H9 (cell line): ENCODE measurements at regions not wholly inside any gene's neighbourhood (a gene's known extent, or its start where the extent isn't known, plus 50 kb on each side); places are given as distances from the start of the nearest gene placed in this dataset.

ENCODE experiments used
- DNase-seq: peaks from one replicate; pipeline ENCODE4 v3.0.0-alpha.2; 2017
- H2AFZ ChIP-seq: one replicate; pipeline ENCODE4 v1.6.1; 2013; ENCODE audit warnings: mild to moderate bottlenecking, low read length, control low read depth, moderate library complexity
- H2AK5ac ChIP-seq: 2 replicates; pipeline ENCODE4 v1.6.1; 2013; ENCODE audit warnings: low read length, control low read depth, mixed read lengths; ENCODE audit not compliant: insufficient read length
- H2BK120ac ChIP-seq: one replicate; pipeline ENCODE4 v1.6.1; 2013; ENCODE audit warnings: low read depth, mild to moderate bottlenecking, low read length, control low read depth, inconsistent platforms; ENCODE audit not compliant: poor library complexity, severe bottlenecking
- H2BK12ac ChIP-seq: 2 replicates; pipeline ENCODE4 v1.6.1; 2013; ENCODE audit warnings: low read length, control low read depth, mixed read lengths, low read depth; ENCODE audit not compliant: insufficient read length
- H2BK15ac ChIP-seq: 2 replicates; pipeline ENCODE4 v1.6.1; 2013; ENCODE audit warnings: low read depth, low read length, control low read depth
- H2BK20ac ChIP-seq: one replicate; pipeline ENCODE4 v1.6.1; 2013; ENCODE audit warnings: low read depth, mild to moderate bottlenecking, low read length, control low read depth, inconsistent platforms; ENCODE audit not compliant: poor library complexity, severe bottlenecking
- H2BK5ac ChIP-seq: 2 replicates; pipeline ENCODE4 v1.6.1; 2013; ENCODE audit warnings: low read length, control low read depth, mixed read lengths; ENCODE audit not compliant: insufficient read length
- H3K14ac ChIP-seq: 2 replicates; pipeline ENCODE4 v1.6.1; 2013; ENCODE audit warnings: low read length, control low read depth; ENCODE audit not compliant: insufficient read depth
- H3K18ac ChIP-seq: 2 replicates; pipeline ENCODE4 v1.6.1; 2013; ENCODE audit warnings: low read depth, mild to moderate bottlenecking, mixed read lengths, low read length, control low read depth; ENCODE audit not compliant: insufficient read length
- H3K23ac ChIP-seq: 2 replicates; pipeline ENCODE4 v1.6.1; 2013; ENCODE audit warnings: low read length, control low read depth, mixed read lengths, low read depth; ENCODE audit not compliant: insufficient read length
- H3K23me2 ChIP-seq: 2 replicates; pipeline ENCODE4 v1.6.1; 2013; ENCODE audit warnings: low read depth, mild to moderate bottlenecking, mixed read lengths, low read length, control low read depth; ENCODE audit not compliant: insufficient read length, poor library complexity, severe bottlenecking
- H3K27ac ChIP-seq: 2 replicates; pipeline ENCODE4 v1.5.1; 2013; ENCODE audit warnings: low read length, control low read depth, mixed read lengths, low read depth; ENCODE audit not compliant: insufficient read length
- H3K27me3 ChIP-seq: 2 replicates; pipeline ENCODE4 v1.6.1; 2013; ENCODE audit warnings: low read length, control low read depth, inconsistent platforms; ENCODE audit not compliant: insufficient read depth
- H3K4ac ChIP-seq: 2 replicates; pipeline ENCODE4 v1.6.1; 2013; ENCODE audit warnings: low read depth, mild to moderate bottlenecking, control low read depth, inconsistent platforms, low read length, moderate library complexity
- H3K4me1 ChIP-seq: 2 replicates; pipeline ENCODE4 v1.6.1; 2013; ENCODE audit warnings: low read length, control low read depth, inconsistent platforms; ENCODE audit not compliant: insufficient read depth
- H3K4me2 ChIP-seq: 2 replicates; pipeline ENCODE4 v1.6.1; 2013; ENCODE audit warnings: low read length, control low read depth, mixed read lengths; ENCODE audit not compliant: insufficient read length, insufficient read depth
- H3K56ac ChIP-seq: 2 replicates; pipeline ENCODE4 v1.6.1; 2013; ENCODE audit warnings: low read depth, mild to moderate bottlenecking, mixed read lengths, low read length, control low read depth; ENCODE audit not compliant: insufficient read length
- H3K79me1 ChIP-seq: 2 replicates; pipeline ENCODE4 v1.6.1; 2013; ENCODE audit warnings: low read depth, mild to moderate bottlenecking, moderate library complexity, low read length, control low read depth, inconsistent platforms; ENCODE audit not compliant: insufficient read depth, poor library complexity, severe bottlenecking
- H3K79me2 ChIP-seq: 2 replicates; pipeline ENCODE4 v1.6.1; 2013; ENCODE audit warnings: low read length, control low read depth, inconsistent platforms; ENCODE audit not compliant: insufficient read depth
- H3K9ac ChIP-seq: 2 replicates; pipeline ENCODE4 v1.6.1; 2013; ENCODE audit warnings: low read length, control low read depth, mixed read lengths; ENCODE audit not compliant: insufficient read length; ENCODE audit errors: extremely low read depth
- H3K9me3 ChIP-seq: one replicate; pipeline ENCODE4 v1.6.1; 2013; ENCODE audit warnings: low read depth, low read length, inconsistent platforms; ENCODE audit not compliant: control insufficient read depth
- H3T11ph ChIP-seq: one replicate; pipeline ENCODE4 v1.6.1; 2013; ENCODE audit warnings: mild to moderate bottlenecking, low read length, control low read depth, inconsistent platforms
- H4K20me1 ChIP-seq: one replicate; pipeline ENCODE4 v1.6.1; 2013; ENCODE audit not compliant: control insufficient read depth, insufficient read length, insufficient read depth
- H4K5ac ChIP-seq: 2 replicates; pipeline ENCODE4 v1.6.1; 2013; ENCODE audit warnings: low read depth, mild to moderate bottlenecking, mixed read lengths, low read length, control low read depth; ENCODE audit not compliant: insufficient read length
- H4K8ac ChIP-seq: replicated peaks from 2 replicates; pipeline ENCODE4 v1.6.1; 2013; ENCODE audit warnings: low read length, control low read depth, mixed read lengths, low read depth; ENCODE audit not compliant: insufficient read length
- H4K91ac ChIP-seq: 2 replicates; pipeline ENCODE4 v1.6.1; 2013; ENCODE audit warnings: low read depth, mild to moderate bottlenecking, moderate library complexity, mixed read lengths, low read length, control low read depth; ENCODE audit not compliant: insufficient read length
- H3K27ac Mint-ChIP-seq, 3 experiments: 2 replicates in 2 of 3; 3 replicates in 1 of 3; pipeline ENCODE4 v1.8.0; 2020 to 2021; ENCODE audit warnings: mixed read lengths in 3 of 3, mild to moderate bottlenecking in 1 of 3, moderate library complexity in 1 of 3
- H3K27me3 Mint-ChIP-seq: 2 replicates; pipeline ENCODE4 v1.8.0; 2021; ENCODE audit warnings: low read depth, mild to moderate bottlenecking, moderate library complexity, mixed read lengths
- H3K36me3 Mint-ChIP-seq, 3 experiments: 2 replicates in 2 of 3; 3 replicates in 1 of 3; pipeline ENCODE4 v1.8.0; 2020 to 2021; ENCODE audit warnings: low read depth in 3 of 3, mixed read lengths in 3 of 3; ENCODE audit not compliant: insufficient read depth in 1 of 3
- H3K4me1 Mint-ChIP-seq, 2 experiments: 2 replicates each; pipeline ENCODE4 v1.8.0; 2020; ENCODE audit warnings: mixed read lengths in 2 of 2
- H3K4me3 Mint-ChIP-seq, 2 experiments: 2 replicates in 1 of 2; 3 replicates in 1 of 2; pipeline ENCODE4 v1.8.0; 2020 to 2021; ENCODE audit warnings: mild to moderate bottlenecking in 2 of 2, mixed read lengths in 2 of 2, moderate library complexity in 1 of 2
- H3K9me3 Mint-ChIP-seq, 2 experiments: 2 replicates in 1 of 2; 3 replicates in 1 of 2; pipeline ENCODE4 v1.8.0; 2020; ENCODE audit warnings: mild to moderate bottlenecking in 2 of 2, mixed read lengths in 2 of 2, moderate library complexity in 1 of 2
- CTCF ChIP-seq: fragments of 200-600 bp; sonication (generic); conservative IDR thresholded peaks from 3 replicates; pipeline ENCODE4 v1.8.0; 2021; ENCODE audit warnings: antibody characterized with exemption, mild to moderate bottlenecking
- WGBS: extraction: QIAGEN DNeasy Blood & Tissue Kit; methylation state at CpG from one replicate; pipeline ENCODE4 v1.1.7; 2013; ENCODE audit warnings: missing lambda C conversion rate, low lambda C conversion rate, mixed read lengths; ENCODE audit not compliant: insufficient read length; ENCODE audit errors: extremely low coverage; 5-methylcytosine and 5-hydroxymethylcytosine counted together

- Histone ChIP-seq H2BK12ac (no peak overlapping the region), H2BK5ac (no peak overlapping the region), H4K20me1 (no peaks in the 10 kb centered on the region), H3K14ac (no peak overlapping the region), H2AFZ (no peak overlapping the region), H3K9me3 (peaks cover 1% of the 10 kb centered on the region), H3K4ac (no peak overlapping the region), H3K56ac (no peak overlapping the region), H3K27ac (no peak overlapping the region), H3K27me3 (no peaks in the 10 kb centered on the region), H3T11ph (no peak overlapping the region), H2BK120ac (no peak overlapping the region), H3K4me1 (no peaks in the 10 kb centered on the region), H2BK15ac (no peak overlapping the region), H2BK20ac (no peak overlapping the region), H3K23me2 (no peaks in the 10 kb centered on the region), H3K79me1 (no peaks in the 10 kb centered on the region), H2AK5ac (no peak overlapping the region), H4K8ac (no peak overlapping the region), H3K4me2 (no peak overlapping the region), H4K5ac (no peak overlapping the region), H3K79me2 (no peaks in the 10 kb centered on the region), H3K9ac (no peak overlapping the region), H3K23ac (no peak overlapping the region), H3K18ac (no peak overlapping the region), H4K91ac (no peak overlapping the region)
- Mint-ChIP-seq H3K4me1 (no peaks in the 10 kb centered on the region), H3K9me3 (peaks cover 10 to 11% of the 10 kb centered on the region in 2 experiments; a peak in 4 of 5 replicates), H3K36me3 (peaks cover 0 to 9% (median 2%) of the 10 kb centered on the region in 3 experiments; a peak in 4 of 7 replicates), H3K27ac (no peak overlapping the region), H3K4me3 (no peak overlapping the region), H3K27me3 (no peaks in the 10 kb centered on the region; the same call in 1 of the 2 replicates)
- DNase-seq = no peak
- no CpG with 5 or more reads among the region's 3 CpGs for WGBS
- TF ChIP-seq CTCF = no peak
Measured at GRCh38 chr3:87135412-87135811, 91.7 kb upstream of the CHMP2B start.
